Activated T-helper 17 cell treated with anti-CD3 and anti-CD28 coated beads, Interleukin-2, amount 50 U/mL, for 72 hours (primary cell): ENCODE measurements at regions not wholly inside any gene's neighbourhood (a gene's known extent, or its start where the extent isn't known, plus 50 kb on each side); places are given as distances from the start of the nearest gene placed in this dataset.
"Not testable (repeated sequence)": the region's sequence is repeated elsewhere in the genome, so short reads cannot be mapped to it uniquely, and the experiment has no call there.

Experiments used
- ATAC-seq: fragments of 150-1000 bp; cut with Tn5 transposase; replicated peaks from 2 replicates; pipeline ENCODE4 v1.10.0; 2021; ENCODE audit warnings: mild to moderate bottlenecking, moderate library complexity
- H3K27ac Mint-ChIP-seq: one replicate; pipeline ENCODE4 v1.8.0; 2022; ENCODE audit warnings: mixed read lengths
- H3K27me3 Mint-ChIP-seq: one replicate; pipeline ENCODE4 v1.8.0; 2022; ENCODE audit warnings: mixed read lengths
- H3K36me3 Mint-ChIP-seq: one replicate; pipeline ENCODE4 v1.8.0; 2022; ENCODE audit warnings: low read depth, mild to moderate bottlenecking, mixed read lengths
- H3K4me1 Mint-ChIP-seq: one replicate; pipeline ENCODE4 v1.8.0; 2022; ENCODE audit warnings: mixed read lengths
- H3K4me3 Mint-ChIP-seq: one replicate; pipeline ENCODE4 v1.8.0; 2022; ENCODE audit warnings: mild to moderate bottlenecking, mixed read lengths
- H3K9me3 Mint-ChIP-seq: one replicate; pipeline ENCODE4 v1.8.0; 2022; ENCODE audit warnings: mixed read lengths

DNA sequence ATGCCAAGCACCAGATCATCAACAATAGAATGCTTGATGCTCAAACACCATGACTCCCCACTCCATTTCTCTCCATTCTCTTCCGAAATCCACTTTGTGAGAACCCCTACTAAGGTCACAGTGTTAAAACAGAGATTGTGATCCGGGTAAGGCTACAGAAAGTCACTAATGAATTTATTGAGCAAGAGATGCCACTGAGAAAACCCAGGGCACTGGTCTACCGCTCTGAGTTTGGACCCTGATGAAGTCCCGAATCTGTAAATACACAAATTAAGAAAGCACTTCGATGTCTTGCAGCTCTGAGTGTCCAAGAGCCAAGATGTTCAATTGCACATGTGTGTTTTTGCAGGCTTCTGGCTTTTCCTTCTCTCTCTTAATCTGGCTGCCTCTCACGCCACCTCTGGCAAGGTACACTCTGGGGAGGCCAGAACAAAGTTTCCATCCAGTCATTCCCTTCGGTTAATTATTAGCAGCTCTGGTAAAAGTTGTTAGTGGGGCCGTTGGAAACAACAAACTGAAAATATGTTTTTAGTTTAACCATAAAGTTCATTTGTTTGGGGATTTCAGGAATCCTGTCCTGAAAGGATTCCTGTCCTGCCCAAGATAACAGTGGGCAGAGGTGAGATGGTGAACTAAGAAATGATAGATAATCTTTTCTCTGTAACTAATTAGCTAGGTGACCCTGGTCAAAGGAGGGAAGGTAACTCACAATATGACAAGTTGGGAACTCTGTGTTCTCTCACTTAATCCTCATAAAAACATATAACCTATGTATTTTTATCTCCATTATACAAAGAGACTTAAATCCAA, 75.4 kb downstream of the BTG1 start:
- no peaks in the 10 kb centered on the region for H3K9me3 Mint-ChIP-seq
- H3K4me1 Mint-ChIP-seq = peaks cover 36% of the 10 kb centered on the region
- H3K36me3 Mint-ChIP-seq = peaks cover 5% of the 10 kb centered on the region
- H3K27me3 Mint-ChIP-seq = no peaks in the 10 kb centered on the region
- H3K27ac Mint-ChIP-seq = peak overlapping the region; percentile 16
- H3K4me3 Mint-ChIP-seq = no peak overlapping the region
- no peak for ATAC-seq

DNA sequence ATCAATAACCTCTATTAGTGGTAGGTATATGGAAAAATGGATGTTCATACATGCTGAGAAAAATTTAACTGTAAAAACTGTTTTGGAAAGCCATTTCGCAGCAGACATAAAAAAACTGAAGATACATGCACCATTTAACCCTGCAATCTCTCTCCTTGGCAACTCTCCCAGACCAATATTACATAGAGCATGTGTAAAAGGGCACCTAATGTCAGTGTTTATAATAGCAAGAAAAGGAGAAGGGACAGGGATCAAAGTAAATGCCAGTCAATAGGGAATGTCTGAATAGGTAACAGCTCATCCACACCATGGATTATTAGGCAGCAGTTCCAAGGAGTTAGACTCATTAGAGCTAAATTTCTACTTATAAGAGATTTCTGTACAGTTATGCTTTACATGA, 77.2 kb downstream of the BTG1 start:
- no peak overlapping the region for H3K27ac Mint-ChIP-seq
- H3K27me3 Mint-ChIP-seq = no peaks in the 10 kb centered on the region
- peaks cover 45% of the 10 kb centered on the region for H3K4me1 Mint-ChIP-seq
- H3K4me3 Mint-ChIP-seq = no peak overlapping the region
- H3K9me3 Mint-ChIP-seq = no peaks in the 10 kb centered on the region
- peaks cover 5% of the 10 kb centered on the region for H3K36me3 Mint-ChIP-seq
- no peak for ATAC-seq

DNA sequence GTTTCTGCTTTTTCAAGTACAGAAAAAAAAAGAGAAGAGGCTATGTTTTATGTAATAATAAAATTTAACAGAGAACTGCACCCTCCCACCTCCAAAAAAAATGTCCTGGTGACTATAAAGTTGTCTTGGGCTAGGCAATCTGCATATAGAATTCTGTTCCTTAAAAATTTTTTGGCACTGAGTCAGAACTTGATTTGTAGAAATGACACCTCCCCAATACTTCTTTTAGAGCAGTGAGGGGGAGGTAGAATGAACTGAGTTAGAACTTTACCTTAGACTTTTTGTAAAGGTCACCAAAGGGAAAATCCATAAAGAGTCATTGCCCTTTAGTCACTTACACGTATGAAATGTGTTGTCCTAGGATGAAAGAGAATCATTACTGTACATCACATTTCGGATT, 80.0 kb downstream of the BTG1 start:
- H3K27ac Mint-ChIP-seq = peak overlapping the region; percentile 88

DNA sequence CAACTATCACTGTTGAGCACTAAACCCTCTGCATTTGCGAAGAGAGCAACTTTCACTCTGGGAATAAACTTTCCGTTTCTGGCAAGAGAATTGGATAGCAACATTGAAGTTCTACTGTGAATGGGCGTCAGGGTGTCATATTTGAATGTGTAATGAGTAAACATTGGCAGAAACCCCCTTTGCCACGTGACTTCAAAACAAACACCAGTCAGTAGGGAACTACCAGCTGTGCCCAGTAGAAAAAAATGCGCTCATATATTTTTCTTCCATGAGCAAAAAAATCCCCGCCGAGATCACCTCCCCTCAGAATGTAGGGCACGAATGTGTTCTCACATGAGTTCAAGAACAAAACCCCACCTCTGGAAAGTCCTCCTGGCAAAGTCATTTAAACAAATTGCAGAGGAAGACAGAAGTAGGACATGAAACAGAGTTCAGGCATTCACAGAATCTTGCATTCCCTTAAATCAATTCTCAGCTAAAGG, 80.6 kb downstream of the BTG1 start:
- ATAC-seq = peak; percentile 82

More for the DNA sequence above, 80.0 kb downstream of the BTG1 start:
- ATAC-seq = peak; percentile 85
- Mint-ChIP-seq H3K36me3 (peaks cover 8% of the 10 kb centered on the region), H3K9me3 (peaks cover 10% of the 10 kb centered on the region), H3K27me3 (no peaks in the 10 kb centered on the region), H3K4me3 (peak overlapping the region; percentile 59), H3K4me1 (peaks cover 45% of the 10 kb centered on the region)

DNA sequence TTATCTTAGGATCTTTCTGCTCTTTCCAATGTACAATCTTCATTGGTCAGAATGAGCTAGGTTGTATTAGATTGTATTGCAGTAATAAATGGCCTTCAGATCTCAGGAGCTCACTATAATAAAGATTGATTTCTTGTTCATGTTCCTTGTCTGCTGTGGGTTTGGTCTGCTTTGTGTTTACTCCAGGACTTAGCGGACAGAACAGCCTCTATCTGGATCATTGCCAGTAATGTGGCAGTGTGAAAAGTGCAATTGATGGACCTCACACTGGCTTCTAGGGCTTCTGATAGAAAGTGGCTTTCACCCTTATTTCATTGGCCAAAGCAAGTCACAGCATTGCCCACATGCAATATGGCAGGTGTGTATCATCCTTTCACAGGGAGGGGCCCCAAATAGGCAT, 81.2 kb downstream of the BTG1 start:
- H3K9me3 Mint-ChIP-seq = peaks cover 10% of the 10 kb centered on the region
- no peaks in the 10 kb centered on the region for H3K27me3 Mint-ChIP-seq
- ATAC-seq = no peak
- peak overlapping the region; percentile 88 for H3K27ac Mint-ChIP-seq
- peaks cover 49% of the 10 kb centered on the region for H3K4me1 Mint-ChIP-seq
- peak overlapping the region; percentile 59 for H3K4me3 Mint-ChIP-seq
- H3K36me3 Mint-ChIP-seq = peaks cover 8% of the 10 kb centered on the region

More for the DNA sequence above, 80.6 kb downstream of the BTG1 start:
- H3K4me1 Mint-ChIP-seq = peaks cover 45% of the 10 kb centered on the region
- peaks cover 10% of the 10 kb centered on the region for H3K9me3 Mint-ChIP-seq
- peak overlapping the region; percentile 59 for H3K4me3 Mint-ChIP-seq
- H3K27me3 Mint-ChIP-seq = no peaks in the 10 kb centered on the region
- H3K27ac Mint-ChIP-seq = peak overlapping the region; percentile 88
- H3K36me3 Mint-ChIP-seq = peaks cover 8% of the 10 kb centered on the region

DNA sequence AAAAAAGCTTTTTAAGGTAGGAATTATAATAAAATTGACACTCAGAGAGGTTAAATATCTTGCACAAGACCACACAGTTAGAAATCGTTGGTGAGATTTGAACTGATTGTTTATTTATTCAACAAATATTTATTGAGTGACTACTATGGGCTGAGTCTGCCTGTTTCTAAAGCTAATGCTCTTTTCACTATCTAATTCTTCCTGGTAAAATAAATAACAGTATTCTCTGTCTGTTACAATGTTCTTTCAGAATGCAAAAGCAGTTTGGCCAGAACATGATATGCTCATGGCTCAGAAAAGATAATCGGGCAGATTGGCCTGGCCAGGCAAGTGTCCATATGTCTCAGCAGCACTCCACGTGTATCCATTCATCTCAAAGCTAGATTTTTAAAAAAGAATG, 82.0 kb downstream of the BTG1 start:
- H3K9me3 Mint-ChIP-seq = peaks cover 10% of the 10 kb centered on the region
- peaks cover 8% of the 10 kb centered on the region for H3K36me3 Mint-ChIP-seq
- no peak for ATAC-seq
- H3K4me1 Mint-ChIP-seq = peaks cover 51% of the 10 kb centered on the region
- H3K27me3 Mint-ChIP-seq = no peaks in the 10 kb centered on the region
- peak overlapping the region; percentile 59 for H3K4me3 Mint-ChIP-seq
- peak overlapping the region; percentile 88 for H3K27ac Mint-ChIP-seq

DNA sequence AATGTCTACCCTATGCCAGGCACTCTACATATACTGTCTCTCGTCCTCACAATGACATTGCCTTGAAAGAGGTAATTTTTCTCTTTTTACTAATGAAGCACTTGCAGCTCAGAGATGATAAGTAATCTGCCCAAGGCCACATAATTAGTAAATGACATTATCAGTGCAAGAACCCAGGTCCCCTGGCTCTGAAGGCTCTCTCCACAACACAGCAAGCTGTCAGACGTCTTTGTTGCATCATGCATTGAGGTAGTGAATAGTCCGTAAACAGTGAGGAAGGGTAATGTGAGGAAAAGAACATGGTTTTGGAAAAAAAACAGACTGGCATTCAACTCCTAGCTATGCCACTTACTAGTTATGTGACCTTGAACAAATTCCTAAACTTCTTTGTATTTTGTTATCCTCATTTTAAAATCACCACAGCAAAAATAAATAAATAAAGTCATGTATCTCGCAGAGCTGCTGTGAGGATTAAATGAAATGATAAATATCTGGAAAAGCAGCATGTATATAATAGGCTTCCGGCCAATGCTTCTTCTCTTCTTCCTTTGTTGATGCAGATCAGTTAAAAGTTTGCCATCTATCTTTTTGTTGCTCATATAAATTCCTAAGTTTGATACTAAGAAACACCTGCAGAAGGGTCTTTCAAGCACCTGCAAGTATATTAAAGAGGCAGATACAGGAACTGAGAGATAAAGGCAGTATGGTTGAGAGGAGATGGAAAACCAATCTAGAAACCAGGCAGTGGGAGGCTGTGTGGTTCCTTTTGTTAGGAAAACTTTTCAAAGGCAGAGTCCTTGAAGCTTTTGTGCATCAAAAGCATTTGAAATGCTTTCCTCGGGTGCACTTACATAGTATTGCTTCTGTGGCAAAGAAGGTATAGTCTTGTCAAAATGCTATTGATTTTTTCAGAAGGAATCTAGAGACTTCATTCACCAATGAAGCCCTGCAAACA, 82.8 kb downstream of the BTG1 start:
- ATAC-seq = no peak
- no peak overlapping the region for H3K27ac Mint-ChIP-seq
- no peaks in the 10 kb centered on the region for H3K27me3 Mint-ChIP-seq
- H3K4me1 Mint-ChIP-seq = peaks cover 57% of the 10 kb centered on the region
- H3K36me3 Mint-ChIP-seq = peaks cover 8% of the 10 kb centered on the region
- peak overlapping the region; percentile 74 for H3K4me3 Mint-ChIP-seq
- H3K9me3 Mint-ChIP-seq = peaks cover 10% of the 10 kb centered on the region

DNA sequence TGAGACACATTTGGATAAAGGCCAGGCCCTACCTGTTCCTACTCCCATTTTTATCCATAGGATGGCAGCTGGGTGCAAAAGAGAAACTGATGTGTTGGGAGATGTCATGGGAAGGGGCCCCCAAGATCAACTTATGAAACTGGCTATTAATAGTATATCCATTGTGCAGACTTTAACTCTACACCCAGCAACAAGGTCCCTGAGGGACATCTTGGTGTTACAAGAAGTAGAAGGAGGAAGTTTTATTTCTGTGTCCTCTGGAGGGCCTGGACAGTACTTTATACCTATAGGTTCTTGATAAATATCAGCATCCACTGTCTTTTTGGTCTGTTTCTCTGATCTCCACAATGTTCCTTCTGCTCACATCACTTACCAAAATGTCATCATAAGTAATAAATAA, 84.6 kb downstream of the BTG1 start:
- Mint-ChIP-seq H3K27me3 (no peaks in the 10 kb centered on the region), H3K36me3 (peaks cover 16% of the 10 kb centered on the region), H3K4me3 (peak overlapping the region; percentile 74), H3K4me1 (peaks cover 66% of the 10 kb centered on the region), H3K9me3 (peaks cover 10% of the 10 kb centered on the region), H3K27ac (no peak overlapping the region)
- ATAC-seq = no peak

DNA sequence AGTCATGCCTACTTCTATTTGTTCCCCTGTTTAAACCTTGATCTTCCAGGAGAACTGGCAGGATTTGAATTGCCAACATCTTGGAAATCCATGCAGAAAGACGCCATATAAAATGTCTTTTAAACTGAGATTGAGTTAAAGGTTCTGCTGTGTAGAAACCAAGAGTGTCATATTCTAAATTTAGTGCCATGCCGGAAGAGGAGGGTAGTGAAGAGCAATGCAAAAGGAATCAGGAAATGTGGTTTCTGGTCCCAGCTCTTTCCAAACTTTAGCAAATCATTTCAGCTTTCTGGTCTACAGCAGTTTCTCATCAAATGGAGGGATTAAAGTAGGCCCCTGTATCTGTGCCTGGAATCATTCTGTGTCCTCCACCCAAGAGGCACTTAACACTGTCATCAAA, 85.7 kb downstream of the BTG1 start:
- peak overlapping the region; percentile 74 for H3K4me3 Mint-ChIP-seq
- peaks cover 20% of the 10 kb centered on the region for H3K36me3 Mint-ChIP-seq
- H3K4me1 Mint-ChIP-seq = peaks cover 63% of the 10 kb centered on the region
- no peak overlapping the region for H3K27ac Mint-ChIP-seq
- H3K9me3 Mint-ChIP-seq = peaks cover 10% of the 10 kb centered on the region
- no peaks in the 10 kb centered on the region for H3K27me3 Mint-ChIP-seq
- no peak for ATAC-seq

DNA sequence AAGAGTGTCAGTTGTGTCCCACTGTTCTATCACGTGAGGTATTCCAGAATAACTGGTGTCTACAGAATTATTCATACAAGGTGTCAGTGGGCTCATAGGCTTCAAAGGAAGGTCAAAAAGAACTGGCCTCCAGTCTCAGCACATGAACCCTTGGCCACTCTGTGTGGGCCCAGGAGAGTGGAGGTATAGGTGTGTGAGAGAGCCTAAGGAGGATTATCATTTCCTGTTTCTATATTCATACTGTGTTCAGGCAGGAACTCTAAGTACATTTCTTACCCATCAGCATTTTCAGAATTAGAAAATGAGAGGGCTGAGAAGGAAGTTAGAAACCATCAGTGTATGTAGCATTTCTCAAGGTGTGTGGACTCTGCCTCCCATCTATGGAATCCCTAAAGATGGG, 87.0 kb downstream of the BTG1 start:
- ATAC-seq = peak; percentile 36
- H3K4me1 Mint-ChIP-seq = peaks cover 51% of the 10 kb centered on the region
- no peaks in the 10 kb centered on the region for H3K27me3 Mint-ChIP-seq
- H3K4me3 Mint-ChIP-seq = peak overlapping the region; percentile 74
- H3K9me3 Mint-ChIP-seq = peaks cover 10% of the 10 kb centered on the region
- H3K36me3 Mint-ChIP-seq = peaks cover 20% of the 10 kb centered on the region
- H3K27ac Mint-ChIP-seq = peak overlapping the region; percentile 81

DNA sequence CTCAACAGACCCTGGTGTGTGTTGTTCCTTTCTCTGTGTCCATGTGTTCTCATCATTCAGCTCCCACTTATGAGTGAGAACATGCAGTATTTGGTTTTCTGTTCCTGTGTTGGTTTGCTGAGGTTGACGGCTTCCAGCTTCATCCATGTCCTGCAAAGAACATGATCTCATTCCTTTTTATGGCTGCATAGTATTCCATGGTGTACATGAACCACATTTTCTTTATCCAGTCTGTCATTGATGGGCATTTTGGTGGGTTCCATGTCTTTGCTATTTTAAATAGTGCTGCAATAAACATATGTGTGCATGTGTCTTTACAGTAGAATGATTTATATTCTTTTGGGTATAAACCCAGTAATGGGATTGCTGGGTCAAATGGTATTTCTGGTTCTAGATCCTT, 88.9 kb downstream of the BTG1 start:
- Mint-ChIP-seq H3K4me3 (peak overlapping the region; percentile 74), H3K4me1 (peaks cover 55% of the 10 kb centered on the region), H3K27ac (peak overlapping the region; percentile 94), H3K36me3 (peaks cover 16% of the 10 kb centered on the region)
- not testable (repeated sequence) for H3K9me3 Mint-ChIP-seq, H3K27me3 Mint-ChIP-seq, ATAC-seq

DNA sequence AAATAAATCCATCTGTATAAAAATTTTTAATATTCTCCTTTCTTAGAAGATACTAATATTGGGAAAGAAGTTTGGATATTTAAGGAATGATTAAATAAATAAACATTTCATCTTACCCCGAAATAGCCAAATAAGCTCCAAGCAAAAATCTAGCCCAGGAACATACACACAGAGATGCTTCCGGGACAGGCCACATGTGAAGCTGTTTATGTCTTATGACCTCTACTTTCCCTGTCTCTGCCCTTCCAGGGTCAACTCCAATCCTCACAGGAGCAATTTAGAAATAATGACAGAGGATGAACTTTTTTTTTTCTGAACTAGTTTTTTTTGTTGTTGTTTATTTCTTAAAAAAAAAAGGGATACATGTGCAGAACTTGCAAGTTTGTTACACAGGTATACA, 89.4 kb downstream of the BTG1 start:
- Mint-ChIP-seq H3K36me3 (peaks cover 12% of the 10 kb centered on the region), H3K4me1 (peaks cover 55% of the 10 kb centered on the region), H3K9me3 (peaks cover 5% of the 10 kb centered on the region), H3K27me3 (no peaks in the 10 kb centered on the region), H3K4me3 (peak overlapping the region; percentile 74), H3K27ac (peak overlapping the region; percentile 94)
- no peak for ATAC-seq

DNA sequence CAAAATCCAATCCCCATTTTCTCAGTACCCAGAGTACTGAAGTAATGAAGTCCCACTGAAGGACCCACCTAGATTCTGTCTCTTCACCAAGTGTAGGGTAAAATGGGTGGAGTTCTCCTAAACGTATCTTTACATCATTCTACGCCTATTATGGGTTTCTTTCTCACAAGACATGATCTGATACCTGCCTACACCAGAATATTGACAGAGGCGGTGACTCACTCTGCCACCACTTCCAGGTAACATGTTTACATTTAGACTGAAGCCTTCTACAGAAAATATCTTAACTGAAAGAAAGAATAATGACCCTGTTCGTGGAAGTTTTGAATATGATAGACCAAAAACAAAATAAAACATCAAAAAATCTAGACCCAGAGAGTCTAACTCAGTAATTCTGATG, 89.8 kb downstream of the BTG1 start:
- peaks cover 5% of the 10 kb centered on the region for H3K9me3 Mint-ChIP-seq
- no peaks in the 10 kb centered on the region for H3K27me3 Mint-ChIP-seq
- peaks cover 55% of the 10 kb centered on the region for H3K4me1 Mint-ChIP-seq
- peak overlapping the region; percentile 94 for H3K27ac Mint-ChIP-seq
- ATAC-seq = peak; percentile 94
- H3K36me3 Mint-ChIP-seq = peaks cover 12% of the 10 kb centered on the region
- H3K4me3 Mint-ChIP-seq = peak overlapping the region; percentile 74

DNA sequence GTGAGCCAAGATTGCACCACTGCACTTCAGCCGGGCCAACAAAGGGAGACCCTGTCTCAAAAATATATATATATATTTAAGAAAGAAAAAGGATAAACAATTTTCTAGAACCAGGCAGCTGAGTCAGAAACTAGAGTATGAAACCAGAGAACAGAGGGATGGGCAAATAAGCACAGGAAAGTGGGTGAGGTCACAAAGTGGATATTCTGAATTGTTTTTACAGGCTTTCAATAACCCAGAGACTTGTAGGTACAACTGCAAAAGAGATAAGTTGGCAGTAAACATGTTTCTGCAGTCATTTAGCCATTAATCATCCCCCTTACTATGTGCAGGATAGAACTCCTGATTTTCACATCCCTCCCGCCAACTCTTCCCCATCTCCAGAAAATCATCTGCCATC, 94.2 kb downstream of the BTG1 start:
- peak overlapping the region; percentile 5 for H3K27ac Mint-ChIP-seq

More for the DNA sequence above, 94.2 kb downstream of the BTG1 start:
- Mint-ChIP-seq H3K36me3 (peaks cover 4% of the 10 kb centered on the region), H3K4me3 (no peak overlapping the region), H3K9me3 (peaks cover 9% of the 10 kb centered on the region), H3K27me3 (no peaks in the 10 kb centered on the region), H3K4me1 (peaks cover 47% of the 10 kb centered on the region)
- no peak for ATAC-seq
